Common myeloid progenitor, CD34-positive (primary cell): ENCODE measurements at regions not wholly inside any gene's neighbourhood (a gene's known extent, or its start where the extent isn't known, plus 50 kb on each side); places are given as distances from the start of the nearest gene placed in this dataset.

ENCODE experiments used
- CTCF ChIA-PET: fragments of 350-600 bp; sonication (Branson Sonifier 250); formaldehyde crosslinking; loops from one replicate; lab custom pipeline; 2021; ENCODE audit warnings: antibody characterized with exemption; lab: Charles Lee
- POLR2A ChIA-PET: fragments of 350-600 bp; sonication (Branson Sonifier 250); formaldehyde crosslinking; loops from one replicate; lab custom pipeline; 2021; ENCODE audit warnings: antibody characterized with exemption; lab: Charles Lee
- DNase-seq, 3 donors: peaks; one replicate each; pipeline versions ENCODE4 v3.0.0 to v3.0.0-alpha.2; 2013
- H3K27ac ChIP-seq, 2 experiments: 1 replicate in 1 of 2; 2 replicates in 1 of 2; pipeline ENCODE4 v1.7.0; 2013; ENCODE audit warnings: inconsistent platforms in 2 of 2, low read length in 2 of 2, mild to moderate bottlenecking in 2 of 2, low read depth in 1 of 2, moderate library complexity in 1 of 2; ENCODE audit not compliant: severe bottlenecking in 2 of 2, insufficient read depth in 1 of 2, poor library complexity in 1 of 2
- H3K27me3 ChIP-seq, 5 experiments: replicated peaks in 2 of 5; 1 replicate in 3 of 5; 2 replicates in 2 of 5; pipeline versions ENCODE4 v1.6.1 to v1.7.0; 2013; ENCODE audit warnings: low read length in 4 of 5, mild to moderate bottlenecking in 2 of 5, moderate library complexity in 2 of 5, inconsistent platforms in 1 of 5; ENCODE audit not compliant: insufficient read depth in 5 of 5, control insufficient read depth in 4 of 5
- H3K36me3 ChIP-seq, 4 experiments: 1 replicate in 2 of 4; 2 replicates in 2 of 4; pipeline versions ENCODE4 v1.6.1 to v1.7.0; 2013; ENCODE audit warnings: low read length in 3 of 4, control low read depth in 1 of 4, mild to moderate bottlenecking in 1 of 4; ENCODE audit not compliant: control insufficient read depth in 4 of 4, insufficient read depth in 4 of 4
- H3K4me1 ChIP-seq, 4 experiments: 1 replicate in 3 of 4; 2 replicates in 1 of 4; pipeline versions ENCODE4 v1.6.1 to v1.7.1; 2013; ENCODE audit warnings: low read length in 3 of 4, mild to moderate bottlenecking in 3 of 4, control low read depth in 1 of 4, inconsistent platforms in 1 of 4, moderate library complexity in 1 of 4; ENCODE audit not compliant: control insufficient read depth in 4 of 4, insufficient read depth in 4 of 4; ENCODE audit errors: control extremely low read depth in 1 of 4
- H3K4me3 ChIP-seq, 7 experiments: 1 replicate in 4 of 7; 2 replicates in 3 of 7; pipeline versions ENCODE4 v1.5.1 to v1.7.0; 2013; ENCODE audit warnings: mild to moderate bottlenecking in 7 of 7, low read length in 6 of 7, moderate library complexity in 6 of 7, inconsistent platforms in 2 of 7, low read depth in 2 of 7, control low read depth in 1 of 7; ENCODE audit not compliant: insufficient read depth in 4 of 7, control insufficient read depth in 1 of 7; ENCODE audit errors: extremely low read depth in 1 of 7
- H3K9me3 ChIP-seq, 5 experiments: 1 replicate in 4 of 5; 2 replicates in 1 of 5; pipeline versions ENCODE4 v1.6.1 to v1.7.1; 2013; ENCODE audit warnings: low read length in 4 of 5, mild to moderate bottlenecking in 2 of 5, inconsistent platforms in 1 of 5, low read depth in 1 of 5, moderate library complexity in 1 of 5; ENCODE audit not compliant: control insufficient read depth in 4 of 5, insufficient read depth in 2 of 5; ENCODE audit errors: control extremely low read depth in 1 of 5
- WGBS: methylation state at CpG from one replicate; pipeline ENCODE4 v1.1.5; 2013; ENCODE audit not compliant: insufficient coverage; 5-methylcytosine and 5-hydroxymethylcytosine counted together

- no CpG with 5 or more reads among the region's 1 CpG for WGBS
- Histone ChIP-seq H3K4me3 (no peak overlapping the region), H3K4me1 (no peaks in the 10 kb centered on the region), H3K9me3 (no peaks in the 10 kb centered on the region), H3K36me3 (no peaks in the 10 kb centered on the region), H3K27ac (no peak overlapping the region), H3K27me3 (no peaks in the 10 kb centered on the region)
- DNase-seq, result no peak
- CTCF ChIA-PET, result no interaction called here
- POLR2A ChIA-PET, result no interaction called here
Observed at GRCh38 chr7:109284943-109285342, 715.3 kb downstream of the DNAJB9 start.

GRCh38 chr7:109295158-109295557, 725.5 kb downstream of the DNAJB9 start:
- no peaks in the 10 kb centered on the region for H3K27me3 ChIP-seq
- H3K27ac ChIP-seq, result no peak overlapping the region
- WGBS, result 71% methylated on average over 1 of the region's 2 CpGs
- H3K4me1 ChIP-seq, result no peaks in the 10 kb centered on the region
- no peaks in the 10 kb centered on the region for H3K9me3 ChIP-seq
- no peaks in the 10 kb centered on the region for H3K36me3 ChIP-seq
- no peak for DNase-seq
- ChIA-PET POLR2A (no interaction called here), CTCF (no interaction called here)
- H3K4me3 ChIP-seq, result no peak overlapping the region

DNA sequence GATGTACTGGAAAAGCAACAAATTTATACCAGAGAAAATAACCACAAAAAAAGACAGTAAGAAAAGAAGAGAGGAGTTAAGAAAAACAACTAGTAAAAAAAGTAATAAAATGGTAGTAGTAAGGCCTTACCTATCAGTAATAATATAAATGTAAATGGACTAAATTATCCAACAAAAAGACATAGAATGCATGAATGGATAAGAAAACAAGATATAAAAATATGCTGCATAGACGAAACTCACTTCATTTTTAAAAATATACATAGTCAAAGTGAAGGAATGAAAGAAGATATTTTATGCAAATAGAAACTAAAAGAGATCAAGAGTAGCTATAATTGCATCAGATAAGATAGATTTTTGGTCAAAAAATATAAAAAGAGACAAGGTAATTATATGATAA, 739.1 kb downstream of the DNAJB9 start:
- DNase-seq, result no peak
- WGBS, result no CpG with 5 or more reads among the region's 1 CpG
- no peak overlapping the region for H3K4me3 ChIP-seq
- H3K27ac ChIP-seq, result no peak overlapping the region
- H3K4me1 ChIP-seq, result no peaks in the 10 kb centered on the region
- ChIA-PET CTCF (no interaction called here), POLR2A (no interaction called here)
- H3K9me3 ChIP-seq, result peaks cover 0 to 12% (median 2%) of the 10 kb centered on the region in 5 experiments
- no peaks in the 10 kb centered on the region for H3K36me3 ChIP-seq
- no peaks in the 10 kb centered on the region for H3K27me3 ChIP-seq

DNA sequence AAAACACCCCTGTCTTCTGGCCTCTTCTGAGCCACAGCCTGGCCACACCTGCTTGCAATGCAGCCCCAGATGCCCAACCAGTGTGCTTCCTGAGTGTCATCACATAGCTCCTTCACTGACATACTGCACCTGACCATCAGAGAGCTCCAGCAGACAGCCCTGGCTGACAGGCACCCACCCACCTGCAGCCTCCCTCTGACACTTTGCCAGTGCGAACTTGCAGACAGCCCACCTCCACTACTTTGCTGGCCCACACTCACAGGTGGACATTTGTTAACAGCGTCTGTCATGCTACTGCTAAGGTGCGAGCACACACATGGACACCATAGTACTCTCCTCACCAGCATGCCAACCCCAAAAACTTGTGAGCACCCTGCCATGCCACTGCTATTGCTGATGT, 740.1 kb downstream of the DNAJB9 start:
- WGBS, result 92% methylated on average over 3 of the region's 3 CpGs

DNA sequence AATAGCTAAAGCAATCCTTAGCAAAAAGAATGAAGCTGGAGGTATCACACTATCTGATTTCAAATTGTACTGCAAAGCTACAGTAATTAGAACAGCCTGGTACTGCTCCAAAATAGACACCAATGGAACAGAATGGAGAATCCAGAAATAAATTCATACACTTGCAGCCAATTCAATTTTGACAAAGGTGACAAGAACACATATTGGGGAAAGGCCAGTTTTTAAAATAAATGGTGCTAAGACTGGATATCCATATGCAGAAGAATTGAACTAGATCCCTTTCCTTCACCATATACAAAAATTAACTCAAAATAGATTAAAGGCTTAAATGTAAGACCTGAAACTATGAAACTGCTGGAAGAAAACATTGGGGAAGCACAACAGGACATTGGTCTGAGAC, 748.5 kb downstream of the DNAJB9 start:
- DNase-seq, result no peak
- no peaks in the 10 kb centered on the region for H3K4me1 ChIP-seq
- POLR2A ChIA-PET, result no interaction called here

More for the DNA sequence above, 740.1 kb downstream of the DNAJB9 start:
- H3K4me3 ChIP-seq, result no peak overlapping the region
- peaks cover 0 to 12% (median 2%) of the 10 kb centered on the region in 5 experiments for H3K9me3 ChIP-seq
- no peak for DNase-seq
- no peaks in the 10 kb centered on the region for H3K4me1 ChIP-seq
- H3K27me3 ChIP-seq, result no peaks in the 10 kb centered on the region
- CTCF ChIA-PET, result no interaction called here
- H3K27ac ChIP-seq, result no peak overlapping the region
- POLR2A ChIA-PET, result no interaction called here
- no peaks in the 10 kb centered on the region for H3K36me3 ChIP-seq

DNA sequence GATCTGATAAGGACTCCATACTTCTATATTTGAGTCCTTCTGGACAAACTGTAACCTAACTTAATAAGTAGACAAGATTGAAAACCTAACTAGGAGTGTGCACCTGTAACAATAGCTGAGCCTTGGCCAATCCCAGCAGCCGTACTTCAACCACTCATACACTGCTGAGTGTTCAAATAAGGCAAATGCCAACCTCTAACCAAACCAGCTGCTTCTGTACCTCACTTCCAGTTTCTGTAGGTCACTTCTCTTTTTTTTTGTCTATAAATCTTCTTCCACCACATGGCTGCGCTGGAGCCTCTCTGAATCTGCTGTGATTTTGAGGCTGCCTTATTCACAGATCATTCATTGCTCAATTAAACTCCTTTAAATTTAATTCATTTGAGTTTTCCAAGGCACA, 753.2 kb downstream of the DNAJB9 start:
- whole genome bisulfite sequencing, result 25% methylated on average over 2 of the region's 2 CpGs
- POLR2A ChIA-PET, result no interaction called here

More for the DNA sequence above, 748.5 kb downstream of the DNAJB9 start:
- Histone ChIP-seq H3K27ac (no peak overlapping the region), H3K9me3 (no peaks in the 10 kb centered on the region), H3K4me3 (no peak overlapping the region), H3K36me3 (no peaks in the 10 kb centered on the region), H3K27me3 (no peaks in the 10 kb centered on the region)
- CTCF ChIA-PET, result no interaction called here

DNA sequence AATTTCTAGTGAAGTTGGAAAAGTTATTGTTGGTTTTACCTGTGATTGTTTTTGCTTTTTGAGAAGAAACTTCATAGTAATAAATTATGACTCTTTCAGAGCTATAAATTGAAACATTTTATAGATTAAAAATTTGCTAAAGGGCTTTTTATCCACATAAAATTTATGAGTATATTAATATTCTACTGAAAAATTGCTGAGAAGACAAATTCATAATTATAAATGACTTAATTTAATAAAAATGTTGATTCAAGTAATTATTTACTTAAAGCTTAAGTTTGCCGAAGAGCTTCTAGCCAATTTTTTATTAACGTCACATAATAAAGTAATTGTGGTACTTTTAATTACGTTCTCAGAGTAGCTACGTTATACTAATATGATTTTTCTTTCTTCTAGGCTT, 761.7 kb downstream of the DNAJB9 start:
- Histone ChIP-seq H3K36me3 (no peaks in the 10 kb centered on the region), H3K27ac (no peak overlapping the region), H3K4me1 (no peaks in the 10 kb centered on the region), H3K27me3 (no peaks in the 10 kb centered on the region), H3K4me3 (no peak overlapping the region), H3K9me3 (peaks cover 0 to 1% (median 0%) of the 10 kb centered on the region in 5 experiments)
- DNase-seq, result no peak
- CTCF ChIA-PET, result no interaction called here
- WGBS, result no CpG with 5 or more reads among the region's 4 CpGs
- POLR2A ChIA-PET, result no interaction called here

More for the DNA sequence above, 753.2 kb downstream of the DNAJB9 start:
- Histone ChIP-seq H3K4me1 (no peaks in the 10 kb centered on the region), H3K36me3 (no peaks in the 10 kb centered on the region), H3K27ac (no peak overlapping the region), H3K9me3 (no peaks in the 10 kb centered on the region), H3K4me3 (no peak overlapping the region), H3K27me3 (no peaks in the 10 kb centered on the region)
- no peak for DNase-seq
- CTCF ChIA-PET, result interaction anchor here (0.7 kb wide), 1 partner anchor 558 kb away, joined by 3 read pairs; no protein-coding TSS in a partner anchor
